B cell (primary cell): ENCODE measurements at regions not wholly inside any gene's neighbourhood (a gene's known extent, or its start where the extent isn't known, plus 50 kb on each side); places are given as distances from the start of the nearest gene placed in this dataset.
"Not testable (repeated sequence)": the region's sequence is repeated elsewhere in the genome, so short reads cannot be mapped to it uniquely, and the experiment has no call there.

ENCODE experiments used
- ATAC-seq: fragments of 200-7000 bp; cut with Tn5 transposase; one replicate; pipeline ENCODE4 v1.10.0; 2021; ENCODE audit warnings: low read depth, mild to moderate bottlenecking, moderate number of reproducible peaks, moderate library complexity
- CTCF ChIA-PET: fragments of 350-600 bp; sonication (Branson Sonifier 250); formaldehyde crosslinking; loops from one replicate; lab custom pipeline; 2021; ENCODE audit warnings: antibody characterized with exemption, inconsistent platforms; lab: Charles Lee
- POLR2A ChIA-PET: fragments of 350-600 bp; sonication (Branson Sonifier 250); formaldehyde crosslinking; loops from one replicate; lab custom pipeline; 2021; ENCODE audit warnings: antibody characterized with exemption; lab: Charles Lee
- DNase-seq: peaks from one replicate; pipeline ENCODE4 v3.0.0; 2013
- H2AFZ ChIP-seq: 2 replicates; pipeline ENCODE4 v1.6.1; 2012; ENCODE audit warnings: mild to moderate bottlenecking, low read depth, low read length; ENCODE audit not compliant: insufficient read depth, poor library complexity, severe bottlenecking
- H3K27ac ChIP-seq, 2 donors: 1 replicate in 1 of 2; 2 replicates in 1 of 2; pipeline ENCODE4 v1.5.1; 2012 to 2013; ENCODE audit warnings: low read length in 2 of 2, mild to moderate bottlenecking in 2 of 2, moderate library complexity in 1 of 2
- H3K27me3 ChIP-seq, 4 experiments: fragments of 200-600 bp in 1 of 4; sonication (generic) in 1 of 4; replicated peaks in 1 of 4; 1 replicate in 2 of 4; 2 replicates in 2 of 4; pipeline versions ENCODE4 v1.6.1 to v1.7.0; 2013 to 2016; ENCODE audit warnings: low read length in 3 of 4, mild to moderate bottlenecking in 2 of 4, mixed read lengths in 1 of 4, moderate library complexity in 1 of 4; ENCODE audit not compliant: insufficient read depth in 4 of 4, control insufficient read depth in 3 of 4; ENCODE audit errors: control extremely low read depth in 1 of 4
- H3K36me3 ChIP-seq, 2 experiments: replicated peaks in 1 of 2; 1 replicate in 1 of 2; 2 replicates in 1 of 2; pipeline versions ENCODE4 v1.6.1 to v1.7.1; 2013; ENCODE audit warnings: low read length in 1 of 2; ENCODE audit not compliant: insufficient read depth in 2 of 2, control insufficient read depth in 1 of 2; ENCODE audit errors: control extremely low read depth in 1 of 2, extremely low read depth in 1 of 2
- H3K4me1 ChIP-seq, 2 donors: fragments of 200-600 bp in 1 of 2; sonication (generic) in 1 of 2; 1 replicate in 1 of 2; 2 replicates in 1 of 2; pipeline versions ENCODE4 v1.5.1 to v1.6.1; 2013 to 2017; ENCODE audit warnings: low read length in 2 of 2; ENCODE audit not compliant: control insufficient read depth in 2 of 2, insufficient read depth in 2 of 2
- H3K4me2 ChIP-seq: replicated peaks from 2 replicates; pipeline ENCODE3; 2012; ENCODE audit warnings: mild to moderate bottlenecking, low read depth, low read length; ENCODE audit not compliant: poor library complexity, severe bottlenecking
- H3K4me3 ChIP-seq, 5 experiments: fragments of 200-600 bp in 1 of 5; sonication (generic) in 1 of 5; 1 replicate in 3 of 5; 2 replicates in 2 of 5; pipeline versions ENCODE4 v1.5.1 to v1.7.0; 2011 to 2016; ENCODE audit warnings: low read length in 4 of 5, mild to moderate bottlenecking in 4 of 5, low read depth in 2 of 5, control low read depth in 1 of 5, moderate library complexity in 1 of 5; ENCODE audit not compliant: insufficient read depth in 1 of 5; ENCODE audit errors: control extremely low read depth in 1 of 5, extremely low read depth in 1 of 5
- H3K79me2 ChIP-seq: fragments of 200-600 bp; sonication (generic); one replicate; pipeline ENCODE4 v1.6.0; 2016; ENCODE audit warnings: low read length; ENCODE audit not compliant: control insufficient read depth, insufficient read depth
- H3K9ac ChIP-seq: fragments of 200-600 bp; sonication (generic); 2 replicates; pipeline ENCODE4 v1.6.1; 2017; ENCODE audit warnings: mild to moderate bottlenecking, low read length, moderate library complexity
- H3K9me3 ChIP-seq, 3 donors: one replicate each; pipeline versions ENCODE4 v1.6.1 to v1.7.1; 2013; ENCODE audit warnings: low read length in 2 of 3; ENCODE audit not compliant: control insufficient read depth in 2 of 3, insufficient read depth in 1 of 3; ENCODE audit errors: control extremely low read depth in 1 of 3
- H4K20me1 ChIP-seq: 2 replicates; pipeline ENCODE4 v1.6.0; 2012; ENCODE audit warnings: mild to moderate bottlenecking, low read length; ENCODE audit not compliant: insufficient read depth, control insufficient read depth, poor library complexity, severe bottlenecking
- H3K27ac Mint-ChIP-seq: one replicate; pipeline ENCODE4 v1.8.0; 2021; ENCODE audit warnings: mixed read lengths
- H3K27me3 Mint-ChIP-seq: one replicate; pipeline ENCODE4 v1.8.0; 2021; ENCODE audit warnings: mixed read lengths
- H3K4me1 Mint-ChIP-seq: one replicate; pipeline ENCODE4 v1.8.0; 2021; ENCODE audit warnings: mixed read lengths
- H3K4me3 Mint-ChIP-seq: one replicate; pipeline ENCODE4 v1.8.0; 2021; ENCODE audit warnings: mixed read lengths
- H3K9me3 Mint-ChIP-seq: one replicate; pipeline ENCODE4 v1.8.0; 2022; ENCODE audit warnings: mixed read lengths; ENCODE audit not compliant: insufficient read depth
- CTCF ChIP-seq: fragments of 200-600 bp; IDR thresholded peaks from one replicate; pipeline ENCODE4 v1.8.0; 2022; ENCODE audit warnings: antibody characterized with exemption, mild to moderate bottlenecking
- EZH2 ChIP-seq: IDR thresholded peaks from 2 replicates; pipeline ENCODE4 v1.6.1; 2012; ENCODE audit warnings: borderline replicate concordance, low read depth, mild to moderate bottlenecking, moderate library complexity, low read length; ENCODE audit not compliant: insufficient read depth, poor library complexity, severe bottlenecking
- WGBS: methylation state at CpG from one replicate; pipeline ENCODE4 v1.1.5; 2013; ENCODE audit warnings: missing lambda C conversion rate; ENCODE audit not compliant: insufficient coverage; 5-methylcytosine and 5-hydroxymethylcytosine counted together
- intact Hi-C: fragments of 100-400 bp; cut with micrococcal nuclease; formaldehyde crosslinking; loops from one replicate; pipeline ENCODE4 v1.10.0; 2022

DNA sequence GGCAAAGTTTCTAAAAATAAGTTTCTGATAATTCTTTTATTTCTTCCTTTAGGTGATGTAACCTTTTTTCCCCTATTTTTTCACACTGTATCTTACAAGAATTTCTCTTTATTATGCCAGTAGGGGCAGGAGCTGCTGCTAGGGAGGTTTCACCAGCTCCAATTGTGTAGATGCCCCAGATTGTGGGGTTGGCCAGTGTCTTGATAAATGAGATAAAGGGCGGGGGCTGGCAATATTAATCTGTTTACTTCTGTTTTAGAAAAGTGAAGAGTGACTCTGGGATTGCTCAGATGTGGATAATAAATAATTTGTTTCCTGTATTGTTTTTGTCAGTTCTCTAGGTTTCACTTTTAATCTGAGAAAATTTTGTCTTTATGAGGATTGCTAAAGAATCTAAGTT is 190.4 kb downstream of the MC4R start:
- intact Hi-C loops = no loop called here
- H4K20me1 ChIP-seq = no peaks in the 10 kb centered on the region
- no peak overlapping the region for H3K4me2 ChIP-seq
- peaks cover 9% of the 10 kb centered on the region for H3K27me3 Mint-ChIP-seq
- H3K27me3 ChIP-seq = peaks cover 0 to 2% (median 0%) of the 10 kb centered on the region in 4 experiments
- POLR2A ChIA-PET = no interaction called here
- CTCF ChIA-PET = no interaction called here
- DNase-seq = no peak
- no peak overlapping the region for H3K4me3 Mint-ChIP-seq
- no peak overlapping the region for H3K9ac ChIP-seq
- H2AFZ ChIP-seq = no peak overlapping the region
- H3K36me3 ChIP-seq = no peaks in the 10 kb centered on the region
- H3K9me3 Mint-ChIP-seq = no peaks in the 10 kb centered on the region
- H3K4me1 ChIP-seq = no peaks in the 10 kb centered on the region
- peaks cover 0 to 4% (median 0%) of the 10 kb centered on the region in 3 donors for H3K9me3 ChIP-seq
- no peak for ATAC-seq
- 43% methylated on average over 1 of the region's 1 CpG for WGBS
- H3K79me2 ChIP-seq = no peaks in the 10 kb centered on the region
- no peaks in the 10 kb centered on the region for H3K4me1 Mint-ChIP-seq
- no peak for TF ChIP-seq CTCF
- TF ChIP-seq EZH2 = no peak
- no peak overlapping the region for H3K4me3 ChIP-seq
- H3K27ac ChIP-seq = no peak overlapping the region
- H3K27ac Mint-ChIP-seq = no peak overlapping the region

DNA sequence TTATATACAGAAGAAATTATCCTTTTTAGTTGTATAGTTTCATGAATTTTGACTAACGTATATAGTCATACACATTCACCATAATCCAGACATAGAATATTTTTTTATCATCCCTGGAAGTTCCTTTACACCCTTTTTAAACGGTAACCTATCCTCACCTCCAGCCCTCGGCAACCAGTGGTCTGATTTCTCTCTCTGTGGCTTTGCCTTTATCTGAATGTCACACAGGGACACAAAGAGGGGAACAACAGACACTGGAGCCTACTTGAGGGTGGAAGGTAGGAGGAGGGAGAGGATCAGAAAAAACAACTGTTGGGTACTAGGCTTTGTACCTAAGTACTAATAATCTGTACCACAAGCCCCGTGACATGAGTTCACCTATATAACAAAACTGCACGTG is 191.9 kb downstream of the MC4R start:
- H3K9me3 Mint-ChIP-seq = no peaks in the 10 kb centered on the region
- H3K27ac Mint-ChIP-seq = no peak overlapping the region
- H3K4me3 Mint-ChIP-seq = no peak overlapping the region

GRCh38 chr18:60178224-60178623 is 194.4 kb downstream of the MC4R start:
- CTCF ChIA-PET, H3K4me3 Mint-ChIP-seq: not testable (repeated sequence)

More for the DNA sequence above, 191.9 kb downstream of the MC4R start:
- CTCF ChIA-PET = no interaction called here
- Mint-ChIP-seq H3K27me3 (peaks cover 9% of the 10 kb centered on the region), H3K4me1 (no peaks in the 10 kb centered on the region)
- intact Hi-C loops = no loop called here
- no CpG with 5 or more reads among the region's 5 CpGs for WGBS
- ATAC-seq (no peak), DNase-seq (no peak)
- Histone ChIP-seq H3K27ac (no peak overlapping the region), H3K9me3 (peaks cover 0 to 4% (median 0%) of the 10 kb centered on the region in 3 donors), H3K27me3 (peaks cover 0 to 2% (median 0%) of the 10 kb centered on the region in 4 experiments), H3K9ac (no peak overlapping the region), H3K4me3 (no peak overlapping the region), H3K36me3 (no peaks in the 10 kb centered on the region), H2AFZ (no peak overlapping the region), H3K79me2 (no peaks in the 10 kb centered on the region), H4K20me1 (no peaks in the 10 kb centered on the region), H3K4me2 (no peak overlapping the region), H3K4me1 (no peaks in the 10 kb centered on the region)
- no peak for TF ChIP-seq EZH2
- POLR2A ChIA-PET = no interaction called here

More at GRCh38 chr18:60178224-60178623, 194.4 kb downstream of the MC4R start:
- H3K9ac ChIP-seq, intact Hi-C loops, H3K4me1 Mint-ChIP-seq, H3K27me3 Mint-ChIP-seq, ATAC-seq, H3K27me3 ChIP-seq, DNase-seq, H3K27ac Mint-ChIP-seq, H3K4me3 ChIP-seq, H2AFZ ChIP-seq, H3K4me2 ChIP-seq, H3K9me3 Mint-ChIP-seq, POLR2A ChIA-PET, H3K79me2 ChIP-seq, H3K4me1 ChIP-seq, H3K9me3 ChIP-seq, H3K27ac ChIP-seq, H3K36me3 ChIP-seq, H4K20me1 ChIP-seq: not testable (repeated sequence)
- WGBS = 83% methylated on average over 6 of the region's 6 CpGs
